Endothelial cell of hepatic sinusoid (primary cell): ENCODE measurements at regions not wholly inside any gene's neighbourhood (a gene's known extent, or its start where the extent isn't known, plus 50 kb on each side); places are given as distances from the start of the nearest gene placed in this dataset.

Experiments
- in situ Hi-C: cut with HindIII; loops from 2 replicates; pipeline ENCODE4 v1.10.0; 2017; ENCODE audit warnings: low sequenced_read_pairs

DNA sequence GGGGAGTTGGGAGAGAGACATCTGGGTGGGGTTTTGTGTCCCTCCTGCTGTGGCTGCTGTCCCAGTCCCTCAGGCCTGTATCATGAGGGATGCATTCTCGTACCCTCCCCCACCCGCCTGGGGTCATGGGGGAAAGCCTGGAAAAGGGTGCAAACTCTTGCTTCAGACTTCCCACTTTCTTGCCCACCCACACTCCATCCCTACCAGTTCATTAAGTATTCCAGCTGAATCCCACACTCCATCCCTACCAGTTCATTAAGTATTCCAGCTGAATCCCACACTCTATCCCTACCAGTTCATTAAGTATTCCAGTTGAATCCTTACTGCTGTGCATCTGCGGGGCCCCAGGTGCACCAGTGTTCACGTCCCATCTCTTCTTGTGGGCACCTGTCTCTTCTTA is 116.3 kb downstream of the ACAA2 start:
- in situ Hi-C loops: no loop called here

DNA sequence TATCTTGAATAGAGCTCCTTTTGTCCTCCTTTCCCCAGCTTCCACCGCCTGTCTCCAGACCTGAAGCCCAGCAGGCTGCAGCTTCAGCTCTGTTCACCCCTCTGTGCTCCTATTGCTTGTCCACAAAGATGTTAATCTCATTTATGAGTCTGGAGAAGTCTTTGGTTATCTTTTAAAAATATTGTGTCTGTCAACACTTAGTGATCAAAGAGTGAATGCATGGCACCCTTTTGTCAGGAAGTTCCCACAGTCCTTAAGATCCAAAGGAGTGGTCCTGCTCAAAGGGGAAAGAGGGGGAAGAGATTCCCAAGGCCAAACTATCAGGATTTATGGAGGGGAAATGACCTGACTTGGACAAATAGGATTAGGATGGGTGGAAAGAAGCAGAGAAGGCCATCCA is 118.9 kb downstream of the ACAA2 start:
- in situ Hi-C loops: no loop called here

DNA sequence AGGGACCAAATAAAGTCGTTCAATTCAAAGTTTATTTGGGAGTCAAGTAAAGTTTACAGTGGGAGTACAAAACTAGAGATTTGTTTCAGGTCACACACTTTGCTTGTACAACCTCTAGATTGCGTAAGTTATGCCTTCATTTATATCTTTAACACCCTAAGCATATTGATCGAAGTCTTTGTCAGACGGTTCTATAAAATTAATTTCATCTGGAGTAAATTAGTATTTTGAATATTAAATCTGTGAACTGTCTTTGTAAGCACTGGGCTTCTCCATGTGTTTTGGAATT is 119.7 kb downstream of the ACAA2 start:
- in situ Hi-C loops: no loop called here

DNA sequence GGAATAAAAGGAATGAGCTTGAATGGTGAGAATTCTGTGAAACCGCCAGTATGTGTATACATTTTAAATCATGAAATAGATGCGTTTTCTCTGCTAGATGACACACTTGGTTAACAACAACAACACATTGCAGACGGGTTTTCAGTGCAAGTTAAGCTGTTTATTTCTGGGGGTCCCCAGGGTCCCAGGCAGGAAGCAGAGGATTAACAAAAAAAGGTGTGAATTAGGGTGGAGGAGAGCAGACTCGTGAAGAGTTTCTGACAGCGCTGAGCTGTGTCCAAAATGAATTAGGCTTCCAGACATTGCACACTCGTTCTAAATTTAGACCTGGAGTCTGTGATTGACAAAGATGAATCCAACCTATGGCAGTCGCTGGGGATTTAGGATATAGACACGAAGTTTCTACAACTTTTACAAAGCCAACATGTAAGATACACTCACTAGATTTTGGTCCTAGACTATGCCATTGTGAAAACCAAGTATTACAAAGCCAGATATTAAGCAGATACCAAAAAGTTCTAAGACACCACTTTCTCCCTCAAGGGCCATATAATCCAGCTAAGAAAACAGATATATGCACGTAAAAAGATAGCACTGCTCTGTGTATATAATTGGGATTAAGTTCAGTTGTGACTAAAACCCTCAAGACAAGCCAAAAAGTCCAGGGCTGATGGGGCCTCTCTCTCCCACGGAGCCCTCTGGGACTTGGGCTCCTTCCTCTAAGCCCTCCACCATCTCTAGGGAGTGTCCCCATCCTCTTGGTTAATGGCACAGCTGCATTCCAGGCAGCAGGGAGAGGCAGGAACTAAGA is 120.2 kb downstream of the ACAA2 start:
- in situ Hi-C loops: no loop called here

DNA sequence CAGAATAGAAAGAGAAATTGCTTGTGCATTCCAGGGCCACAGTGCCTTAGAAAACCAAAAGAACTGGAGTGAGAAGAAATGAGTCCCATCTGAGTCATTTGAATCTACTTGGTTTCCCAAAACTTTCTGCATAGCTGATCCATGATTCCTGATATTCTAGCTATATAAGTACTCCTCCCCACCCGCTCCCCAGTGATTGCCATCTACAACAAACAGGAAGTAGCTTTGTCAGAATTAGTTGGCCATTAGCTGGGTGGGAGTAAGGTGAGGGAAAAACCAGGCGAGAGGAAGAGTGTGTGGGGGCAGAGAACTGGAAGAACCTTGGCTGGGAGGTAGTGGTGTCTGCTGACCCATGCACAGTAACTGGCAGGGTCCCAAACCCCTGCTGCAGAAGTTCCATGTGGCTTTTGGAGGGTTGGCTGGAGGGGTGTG is 122.1 kb downstream of the ACAA2 start:
- in situ Hi-C loops: no loop called here

DNA sequence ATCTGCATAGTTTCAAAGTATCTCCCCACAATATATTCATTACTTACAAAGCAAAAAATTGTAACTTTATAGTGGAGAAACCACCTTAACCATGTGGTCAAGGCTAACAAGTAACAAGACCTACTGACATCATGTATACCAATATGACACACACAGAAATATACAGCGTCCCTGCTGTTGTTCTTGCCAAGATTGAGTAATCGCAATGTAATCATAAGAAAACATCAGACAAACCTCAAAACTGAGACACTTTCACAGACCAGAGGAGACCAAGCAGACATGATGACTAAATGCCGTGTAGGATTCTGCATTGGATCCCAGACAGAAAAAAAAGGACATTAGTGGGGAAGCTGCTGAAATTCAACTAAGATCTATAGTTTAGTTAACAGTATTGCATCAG is 123.0 kb downstream of the ACAA2 start:
- in situ Hi-C loops: no loop called here

DNA sequence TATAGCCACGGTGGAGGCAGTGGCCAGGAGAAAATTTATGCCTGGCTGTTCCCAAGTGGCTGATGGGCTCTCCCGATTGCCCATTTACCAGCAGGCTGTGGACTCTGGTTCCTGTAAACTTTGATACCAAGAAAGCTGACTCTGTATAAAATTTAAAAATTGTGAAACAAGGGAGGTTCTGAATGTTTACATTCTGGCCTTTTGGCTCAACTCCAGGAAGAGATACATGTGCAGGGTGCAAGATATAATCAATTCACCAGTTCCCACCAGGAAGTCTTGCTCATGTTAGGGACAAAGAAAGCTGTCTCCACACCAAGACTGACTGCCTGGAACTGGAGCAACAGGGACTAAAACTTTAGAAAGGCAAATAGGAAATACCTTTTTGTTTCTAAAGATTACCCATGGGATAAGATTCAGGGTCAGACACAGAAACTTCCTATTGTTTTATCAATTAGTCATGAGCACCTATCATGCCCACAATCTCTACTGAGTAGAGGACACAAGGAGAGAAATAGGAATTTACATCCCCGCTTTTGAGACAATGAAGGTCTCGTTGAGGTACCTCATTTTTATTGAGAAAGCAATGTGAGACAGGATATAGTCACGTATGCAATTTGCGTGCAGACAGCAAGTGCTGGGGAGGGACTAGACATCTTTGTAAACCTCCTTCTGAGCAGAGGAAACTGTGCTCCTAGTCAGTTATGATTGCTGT is 123.5 kb downstream of the LIPG start:
- in situ Hi-C loops: no loop called here

DNA sequence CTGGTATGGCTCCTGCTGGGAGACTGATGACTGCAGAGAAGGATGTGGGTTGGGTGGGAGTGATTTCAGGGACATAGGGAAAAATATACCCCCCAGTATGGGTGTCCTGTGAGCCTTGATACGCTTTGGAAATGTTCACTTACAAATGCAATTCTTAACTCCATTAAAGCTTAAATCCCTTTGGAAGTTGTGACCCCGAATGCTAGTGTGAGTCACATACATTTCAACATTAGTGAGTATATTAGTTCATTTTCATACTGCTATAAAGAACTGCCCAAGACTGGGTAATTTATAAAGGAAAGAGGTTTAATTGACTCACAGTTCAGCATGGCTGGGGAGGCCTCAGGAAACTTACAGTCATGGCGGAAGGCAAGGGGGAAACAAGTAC is 120.9 kb downstream of the LIPG start:
- in situ Hi-C loops: loop anchor here (5.0 kb wide), 1 partner anchor 55 kb away; no protein-coding TSS in a partner anchor

DNA sequence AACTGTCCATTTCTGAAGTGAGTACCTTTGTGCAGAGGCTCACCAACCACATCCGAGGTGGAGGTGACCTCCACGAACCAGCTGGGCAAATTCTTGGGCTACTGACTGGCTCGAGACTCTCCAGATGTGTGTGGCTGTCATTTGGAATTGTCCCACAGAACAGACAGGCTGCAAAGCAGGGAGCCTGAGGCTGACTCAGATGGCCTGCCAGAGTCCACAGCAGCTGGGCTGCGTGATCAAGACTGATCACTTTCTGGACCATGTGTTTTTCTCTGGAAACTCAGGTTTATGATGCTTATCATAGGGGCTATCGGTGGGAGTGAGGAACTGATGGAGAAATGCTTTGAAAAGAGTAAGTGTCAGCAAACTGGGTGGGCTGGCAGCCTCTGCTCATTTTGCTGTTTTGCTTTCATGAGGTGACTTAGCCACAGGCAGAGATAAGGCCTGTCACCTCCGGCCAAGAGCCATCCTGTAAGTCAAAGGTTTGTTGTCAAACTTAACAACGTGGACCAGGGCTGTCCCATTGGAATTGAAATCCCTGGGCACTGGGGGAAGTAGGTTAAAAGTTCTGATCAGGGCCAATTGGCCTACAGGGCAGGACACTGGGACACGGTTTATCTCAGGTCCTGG is 120.4 kb downstream of the LIPG start:
- in situ Hi-C loops: loop anchor here (5.0 kb wide), 1 partner anchor 55 kb away; no protein-coding TSS in a partner anchor

DNA sequence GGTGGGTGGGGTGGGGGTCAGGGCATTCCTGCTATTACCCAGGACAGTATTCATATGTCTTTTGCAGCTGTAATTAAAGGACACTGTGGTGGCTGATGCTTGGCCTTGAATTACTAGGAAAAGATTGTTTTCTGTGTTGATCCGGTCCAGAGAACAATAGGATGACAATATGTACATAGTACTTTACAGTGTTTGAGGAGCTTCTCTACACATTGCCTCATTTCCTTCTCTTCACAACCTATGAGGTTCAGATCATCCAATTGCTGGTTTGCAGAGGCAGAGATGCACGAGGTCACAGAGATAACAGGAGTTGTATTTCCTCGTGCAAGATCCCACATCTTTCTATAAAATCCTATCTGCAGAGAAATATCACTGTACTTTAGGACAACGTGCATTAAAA is 119.5 kb downstream of the LIPG start:
- in situ Hi-C loops: loop anchor here (5.0 kb wide), 1 partner anchor 54 kb away; no protein-coding TSS in a partner anchor

DNA sequence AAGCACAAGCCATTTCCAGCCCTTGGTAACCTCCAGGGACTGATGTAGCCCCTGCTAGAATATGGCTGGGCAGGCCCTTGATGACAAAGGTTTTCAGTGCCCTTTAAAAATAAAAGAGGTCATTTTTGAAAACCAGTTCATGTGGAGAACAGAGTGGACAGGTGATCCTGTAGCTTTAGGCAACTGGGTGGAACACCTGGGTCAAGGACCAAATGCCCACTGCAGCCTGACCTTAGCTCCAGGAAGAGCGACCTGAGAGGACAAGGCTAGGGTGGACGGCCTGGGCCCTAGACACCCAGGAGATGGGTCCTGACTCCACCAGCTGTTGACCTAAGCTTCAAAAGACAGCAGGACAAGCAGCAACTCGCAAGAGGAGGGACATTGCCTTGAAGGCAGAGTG is 116.6 kb downstream of the LIPG start:
- in situ Hi-C loops: loop anchor here (5.0 kb wide), 1 partner anchor 44 kb away; no protein-coding TSS in a partner anchor

DNA sequence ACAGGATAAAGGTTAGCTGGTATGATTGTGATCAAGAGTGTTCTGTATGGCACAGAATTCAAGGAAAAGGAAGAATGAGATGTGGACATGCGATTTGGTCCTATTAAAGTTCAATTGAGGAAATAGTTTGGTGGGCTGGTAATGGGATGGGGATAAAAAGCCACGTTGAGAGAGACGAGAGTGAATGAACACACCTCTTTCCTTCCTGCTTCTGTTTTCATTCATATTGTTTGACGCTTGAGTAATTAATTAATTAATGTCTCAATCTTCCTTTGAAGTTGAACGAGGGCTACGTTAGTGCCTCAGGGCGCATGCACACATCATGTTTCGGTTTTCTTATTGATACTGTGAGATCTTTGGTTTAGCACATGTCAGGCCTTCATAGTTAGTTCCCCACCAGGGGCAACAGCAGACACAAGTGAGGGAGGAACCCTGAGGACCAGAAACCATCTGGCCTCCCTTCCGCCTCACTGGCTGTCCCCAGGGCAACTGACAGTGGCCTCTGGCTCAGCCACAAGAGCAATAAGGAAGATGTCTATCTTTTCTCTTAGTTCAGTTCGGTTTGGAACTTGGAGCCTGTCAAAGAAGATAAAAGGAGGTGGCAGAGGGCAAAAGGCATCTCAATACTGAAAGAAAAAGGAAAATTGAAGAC is 116.0 kb downstream of the LIPG start:
- in situ Hi-C loops: loop anchor here (5.0 kb wide), 1 partner anchor 44 kb away; no protein-coding TSS in a partner anchor

DNA sequence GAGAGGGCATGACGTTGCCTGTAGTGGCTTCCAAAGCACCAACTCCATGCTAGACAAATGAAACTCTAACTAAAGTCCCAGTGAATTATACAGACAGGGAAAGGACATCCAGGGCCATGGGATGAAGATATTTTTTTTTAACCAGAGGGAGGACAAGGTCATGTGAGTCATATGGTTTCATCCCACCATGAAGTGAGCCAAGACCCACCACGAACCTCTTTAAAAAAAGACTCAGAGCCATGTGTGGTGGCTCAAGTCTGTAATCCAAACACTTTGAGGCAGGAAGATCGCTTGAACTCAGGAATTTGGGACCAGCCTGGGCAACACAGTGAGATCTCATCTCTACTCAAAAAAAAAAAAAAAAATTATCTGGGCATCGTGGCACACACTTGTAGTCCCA is 115.2 kb downstream of the LIPG start:
- in situ Hi-C loops: loop anchor here (5.0 kb wide), 1 partner anchor 45 kb away; no protein-coding TSS in a partner anchor

DNA sequence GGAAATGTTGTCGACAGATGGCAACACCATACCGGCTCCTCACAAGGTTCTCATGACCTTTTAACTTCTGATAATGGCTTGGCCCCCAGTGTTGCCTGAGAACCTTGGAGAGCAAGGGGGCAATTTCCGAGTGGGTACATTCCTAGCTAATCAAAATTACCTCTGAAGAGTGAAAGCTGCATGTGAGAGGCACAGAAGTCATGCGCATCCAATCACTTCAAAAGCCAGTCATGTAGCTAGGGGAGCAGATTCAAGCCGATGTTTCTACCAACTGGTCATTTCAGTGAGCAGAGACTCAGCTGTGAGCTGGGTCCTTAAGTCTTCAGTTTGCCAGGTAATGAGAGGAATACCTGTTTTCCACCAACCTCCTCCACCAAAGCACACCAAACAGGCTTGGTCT is 111.4 kb downstream of the LIPG start:
- in situ Hi-C loops: no loop called here

DNA sequence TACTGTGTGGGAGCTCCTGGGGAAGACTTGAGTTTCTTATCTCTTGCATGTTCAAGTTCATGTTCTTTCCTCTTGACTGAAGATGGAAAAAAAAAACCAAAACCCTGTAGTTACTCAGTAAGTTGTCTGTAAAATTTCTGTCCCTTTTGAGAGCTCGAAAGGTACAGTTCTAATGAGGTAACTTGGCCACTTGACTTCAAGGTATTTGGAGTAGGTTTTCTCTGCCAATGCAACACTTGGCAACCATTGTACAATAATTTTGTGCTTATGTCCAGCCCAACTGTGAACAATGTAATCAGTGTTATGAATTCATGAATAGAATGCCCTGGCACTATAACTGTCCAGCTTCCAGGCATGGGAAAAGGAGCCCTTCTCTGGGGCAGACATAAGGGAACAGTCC is 111.0 kb downstream of the LIPG start:
- in situ Hi-C loops: no loop called here

DNA sequence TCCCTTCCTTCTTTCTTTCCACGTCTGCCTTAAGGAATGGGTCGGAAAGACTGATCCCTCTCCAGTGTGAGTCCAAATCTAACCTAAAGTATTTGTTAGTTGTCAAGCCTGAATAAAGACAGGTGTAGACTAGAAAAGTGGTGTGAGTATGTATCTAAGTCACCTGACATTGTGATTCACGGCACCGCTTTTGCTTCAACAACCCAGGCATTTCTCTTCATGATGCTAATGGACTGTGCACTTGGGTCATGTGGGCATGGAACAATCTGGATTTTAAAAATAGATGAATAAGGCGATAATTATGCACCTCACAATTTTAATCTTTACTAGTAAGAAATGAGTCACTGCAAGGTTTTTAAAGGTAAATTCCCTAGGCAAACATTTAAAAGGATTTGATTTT is 107.5 kb downstream of the LIPG start:
- in situ Hi-C loops: no loop called here

DNA sequence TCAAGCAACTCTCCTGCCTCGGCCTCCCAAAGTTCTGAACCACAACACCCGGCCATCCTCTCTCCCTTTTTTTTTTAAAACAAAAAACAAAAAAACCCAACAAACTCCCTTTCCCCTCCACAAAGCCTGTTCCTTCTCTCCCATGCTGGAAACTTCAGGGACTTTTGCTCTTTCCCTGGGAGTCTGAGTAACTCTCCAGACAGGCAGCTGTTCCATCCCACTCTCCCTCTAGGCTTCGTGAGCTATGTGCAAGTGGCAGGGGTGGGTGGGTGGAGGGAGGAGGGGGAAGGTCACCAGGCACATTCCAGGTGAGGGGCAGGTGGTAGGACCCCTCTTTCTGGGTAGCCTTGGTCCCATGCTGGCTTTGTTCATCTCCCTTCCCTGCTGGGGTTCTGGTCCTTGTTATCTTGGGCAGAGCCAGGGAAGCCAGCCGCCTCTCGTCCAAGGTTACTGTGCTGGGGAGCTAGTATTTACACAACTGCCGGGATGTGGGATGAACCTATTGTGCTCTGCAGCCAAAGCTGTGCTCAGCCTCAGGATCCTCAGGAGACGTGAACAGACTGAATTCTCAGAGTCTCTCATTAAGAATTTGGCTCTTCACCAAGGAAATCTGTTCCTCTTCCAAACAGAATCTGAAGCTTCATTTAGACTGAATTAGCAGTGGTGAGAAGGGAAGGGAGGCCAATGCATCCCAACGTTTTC is 106.9 kb downstream of the LIPG start:
- in situ Hi-C loops: no loop called here

DNA sequence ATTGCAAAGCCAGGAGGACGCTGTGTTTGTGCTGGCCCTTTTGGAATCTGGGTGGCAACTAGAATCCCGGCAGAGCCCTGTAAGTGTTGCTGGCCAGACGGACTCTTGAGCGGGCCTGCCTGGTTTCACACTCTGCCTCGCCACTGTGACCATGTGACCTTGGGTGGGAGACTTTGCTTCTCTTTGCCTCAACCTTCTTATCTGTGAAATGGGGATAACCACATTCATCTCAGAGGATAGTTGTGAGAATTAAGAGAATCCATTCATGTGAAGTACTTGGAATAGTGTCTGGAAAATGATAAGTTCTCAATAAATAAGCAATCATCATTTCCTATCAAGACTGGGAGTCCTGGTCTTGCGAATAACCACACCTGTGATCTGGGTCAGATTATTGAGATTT is 105.6 kb downstream of the LIPG start:
- in situ Hi-C loops: no loop called here

DNA sequence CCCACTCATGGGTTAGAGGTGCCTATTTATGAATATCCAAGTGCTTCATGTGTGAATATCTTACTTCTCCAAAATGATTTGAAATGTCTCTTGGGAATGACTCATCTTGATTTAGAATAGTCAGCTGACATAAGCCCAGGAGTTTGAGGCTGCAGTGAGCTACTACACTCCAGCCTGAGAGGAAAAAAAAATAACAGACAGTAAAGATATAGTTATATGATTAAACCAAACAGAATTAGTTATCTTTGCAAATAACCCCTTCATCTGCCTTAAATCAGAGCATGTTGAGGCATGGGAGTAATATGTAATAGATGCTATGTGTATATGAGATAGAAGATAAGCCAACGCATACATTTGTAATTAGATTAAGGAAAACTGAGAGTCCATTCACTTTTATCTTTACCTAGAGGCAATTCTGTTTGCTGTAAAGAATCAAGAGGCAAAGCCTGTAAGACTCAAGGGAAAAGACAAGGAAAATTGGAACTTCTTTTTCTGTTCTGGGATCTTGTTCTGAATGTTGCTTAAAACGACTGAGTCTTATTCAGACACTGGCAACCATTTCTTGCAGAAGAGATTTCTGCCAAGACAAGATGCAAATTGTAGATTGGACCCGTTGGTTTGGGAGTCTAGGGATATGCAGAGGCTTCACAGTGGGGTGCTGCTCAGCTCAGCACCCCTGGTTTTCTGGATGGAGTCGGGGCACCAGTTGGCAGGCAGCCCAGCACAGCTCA is 104.4 kb downstream of the LIPG start:
- in situ Hi-C loops: no loop called here
